T-helper 2 cell treated with Interferon-gamma antibody and Interleukin-4, amounts not matched to agents 100 ng/mL and 5 ng/mL, for 36 hours (primary cell): ENCODE measurements at regions not wholly inside any gene's neighbourhood (a gene's known extent, or its start where the extent isn't known, plus 50 kb on each side); places are given as distances from the start of the nearest gene placed in this dataset.

Experiments
- intact Hi-C: fragments of 100-400 bp; cut with micrococcal nuclease; formaldehyde crosslinking; loops from one replicate; pipeline ENCODE4 v1.15.1; 2023

DNA sequence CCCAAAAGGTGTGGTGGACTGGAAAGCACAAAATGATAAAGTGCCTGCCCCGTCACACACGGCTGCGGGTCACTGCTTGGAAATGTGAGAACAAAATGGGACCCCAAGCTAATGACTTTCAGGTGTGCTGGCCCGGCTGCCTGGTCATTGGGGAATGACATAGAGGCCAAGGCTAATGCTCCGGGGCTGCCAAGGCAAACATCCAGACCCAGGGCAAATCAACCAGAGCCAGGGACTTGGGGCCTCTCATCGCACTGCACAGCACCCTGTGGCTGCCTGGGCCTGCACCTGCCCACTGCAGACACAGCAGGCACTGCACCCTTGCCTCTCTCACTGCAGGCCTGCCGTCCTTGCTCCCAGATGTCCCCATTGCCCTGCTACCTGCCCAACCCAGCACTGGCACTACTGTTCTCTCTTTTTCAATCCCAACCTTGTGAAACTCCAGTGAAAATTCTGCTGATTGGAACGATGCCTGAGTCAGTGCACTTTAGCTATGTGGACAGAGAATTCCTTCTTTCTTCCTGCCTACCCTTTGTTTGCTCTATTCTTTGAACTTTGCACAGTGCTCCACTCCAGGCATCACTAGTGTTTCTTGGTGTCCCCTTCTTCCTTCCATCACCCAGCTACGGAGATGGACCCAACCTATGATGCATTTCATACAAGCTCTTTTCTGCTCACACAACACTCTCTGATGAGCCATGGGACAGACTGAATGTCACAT lies 849.5 kb downstream of the MAFB start:
- intact Hi-C loops: no loop called here

DNA sequence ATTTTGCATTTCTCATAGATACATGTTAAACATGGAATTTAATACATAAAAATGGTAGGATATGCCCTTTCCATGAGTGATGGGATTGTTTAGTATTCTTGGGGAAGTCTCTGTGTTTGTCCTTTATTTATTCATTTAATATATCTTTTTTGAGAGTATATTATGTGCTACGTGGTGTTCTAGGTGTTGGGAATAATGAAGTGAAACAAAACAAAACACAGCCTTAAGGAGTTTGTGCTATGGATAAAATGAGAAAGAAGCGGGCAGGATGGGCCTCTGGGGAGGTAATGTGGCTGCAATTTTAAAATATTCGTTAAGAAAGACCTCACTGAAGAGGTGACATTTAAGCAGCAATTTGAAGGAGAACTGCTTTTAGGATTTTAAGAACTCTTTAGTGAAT lies 851.5 kb downstream of the MAFB start:
- intact Hi-C loops: no loop called here

DNA sequence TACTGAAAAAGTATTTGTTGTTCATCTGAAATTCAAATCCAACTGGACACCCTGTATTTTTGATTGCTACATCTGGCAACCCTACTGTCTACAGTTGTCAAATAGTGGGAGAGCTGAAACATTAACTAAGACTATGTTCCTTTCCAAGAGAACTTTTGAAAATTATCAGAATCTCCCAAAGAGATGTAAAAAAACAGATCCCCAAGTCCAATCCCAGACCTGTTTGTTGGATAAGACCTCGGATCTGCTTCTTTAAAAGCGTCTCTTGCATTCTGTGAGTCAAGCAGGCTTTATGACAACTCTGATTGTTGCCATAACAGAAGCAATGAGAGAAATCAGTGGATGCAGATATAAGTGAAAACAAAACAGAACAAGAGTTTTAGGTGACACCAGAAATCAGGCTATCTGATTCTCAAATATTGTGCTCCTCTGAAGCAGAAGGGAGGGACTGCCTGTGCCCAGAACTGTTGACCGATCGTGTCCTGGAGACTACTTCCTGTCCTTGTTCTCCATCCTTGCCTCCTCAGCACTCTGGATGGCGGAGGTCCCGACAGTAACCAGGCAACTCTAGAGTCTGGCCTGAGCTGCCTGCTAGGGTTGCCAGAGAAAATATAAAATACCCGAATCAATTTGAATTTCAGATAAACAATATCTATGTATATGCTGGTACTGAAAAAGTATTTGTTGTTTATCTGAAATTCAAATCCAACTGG lies 853.8 kb downstream of the MAFB start:
- intact Hi-C loops: no loop called here

DNA sequence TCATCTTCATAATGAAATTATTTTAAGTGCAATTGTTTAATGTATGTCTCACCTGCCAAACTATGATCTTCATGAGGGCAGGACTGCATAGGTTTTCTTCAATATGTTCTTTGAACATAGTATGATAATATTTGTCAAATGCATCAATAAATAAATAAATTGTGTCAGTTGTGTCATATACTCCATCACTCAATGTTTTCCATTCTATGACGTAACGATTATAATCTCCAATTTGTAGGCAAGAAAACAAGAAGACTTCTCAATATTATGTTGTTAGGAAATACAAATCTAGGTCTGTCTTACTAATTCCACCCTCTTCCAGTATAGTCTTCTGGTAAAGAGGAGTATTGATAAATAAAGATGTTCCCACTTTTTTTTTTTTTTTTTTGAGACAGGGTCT lies 858.1 kb downstream of the MAFB start:
- intact Hi-C loops: no loop called here

DNA sequence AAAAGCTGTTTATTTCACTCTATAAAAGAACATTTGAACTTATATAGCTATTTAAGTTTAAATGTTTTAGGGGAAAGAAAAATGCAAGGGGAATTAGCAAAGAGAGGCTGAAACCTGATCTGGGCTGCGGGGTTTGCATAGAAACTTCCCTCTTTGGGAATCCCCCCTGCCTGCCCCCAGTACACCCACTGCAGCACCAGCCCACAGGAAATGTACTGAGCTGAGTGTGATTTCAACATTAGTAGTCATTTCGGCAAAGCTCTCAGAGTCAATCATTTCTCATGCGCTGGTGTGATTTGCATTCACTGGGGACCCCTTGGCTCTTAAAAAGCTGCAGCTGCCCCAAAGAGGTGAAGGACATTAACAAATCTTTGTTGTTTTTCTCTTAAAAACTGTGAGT lies 859.4 kb downstream of the MAFB start:
- intact Hi-C loops: loop anchor here (2.0 kb wide), 1 partner anchor 69 kb away; no protein-coding TSS in a partner anchor

DNA sequence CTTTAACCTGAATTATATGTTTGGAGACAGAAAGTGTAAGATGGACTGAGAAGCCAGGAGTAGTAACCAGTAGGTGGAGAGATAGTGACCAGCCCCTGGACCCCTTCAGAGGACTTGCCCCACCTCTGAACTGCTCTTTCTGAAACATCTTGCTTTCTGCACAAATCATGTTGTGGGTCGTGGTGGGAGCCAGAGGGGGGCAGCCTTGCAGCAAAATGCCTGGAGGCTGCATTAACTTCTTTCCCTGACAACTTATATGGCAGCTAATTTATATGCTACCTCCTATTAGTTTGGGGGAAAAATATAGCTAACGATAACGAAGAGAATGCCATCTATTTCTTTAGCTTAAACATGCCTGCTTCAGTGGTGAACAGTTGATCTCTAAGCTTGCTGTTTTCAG lies 859.8 kb downstream of the MAFB start:
- intact Hi-C loops: loop anchor here (2.0 kb wide), 1 partner anchor 68 kb away; no protein-coding TSS in a partner anchor

DNA sequence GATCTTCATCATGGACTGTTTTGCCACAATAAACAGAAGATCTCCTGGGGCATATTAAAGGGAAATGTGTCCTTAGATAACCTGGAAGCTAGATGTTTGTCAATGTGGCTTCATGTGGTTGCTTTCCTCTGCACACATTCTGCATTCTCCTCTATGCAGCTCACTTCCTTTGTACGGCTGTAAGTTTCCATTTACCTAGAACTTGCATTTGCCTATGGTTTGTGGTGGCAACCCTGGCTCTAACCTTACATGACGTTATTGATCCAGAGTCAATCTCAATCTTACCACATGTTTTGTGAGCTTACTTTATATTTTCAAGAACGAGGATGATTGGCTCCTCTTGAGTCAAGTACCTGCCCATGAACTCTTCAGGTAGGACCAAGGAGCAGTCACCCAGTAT lies 863.1 kb downstream of the MAFB start:
- intact Hi-C loops: no loop called here

- intact Hi-C loops: no loop called here
Measured at GRCh38 chr20:39825524-39825923, 863.4 kb downstream of the DHX35 start.

DNA sequence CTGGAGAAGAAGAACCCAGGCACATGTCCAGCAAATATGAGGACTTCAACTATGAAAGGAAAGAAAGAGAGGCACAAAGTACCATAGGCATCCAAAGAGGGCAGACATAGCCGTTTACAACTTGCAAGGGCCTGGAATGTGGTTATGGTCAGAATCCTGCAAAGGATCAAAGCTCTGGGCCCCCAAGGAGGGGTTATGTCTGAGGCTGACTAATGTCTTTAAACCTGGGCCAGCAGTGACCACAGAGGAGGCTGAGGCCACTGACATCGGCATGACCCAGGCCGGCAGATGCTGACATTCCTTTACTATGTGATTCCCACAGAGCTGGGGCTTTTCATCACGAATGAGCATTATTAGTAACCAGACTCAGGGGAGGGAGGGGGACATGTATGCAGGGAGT lies 861.1 kb downstream of the DHX35 start:
- intact Hi-C loops: no loop called here

DNA sequence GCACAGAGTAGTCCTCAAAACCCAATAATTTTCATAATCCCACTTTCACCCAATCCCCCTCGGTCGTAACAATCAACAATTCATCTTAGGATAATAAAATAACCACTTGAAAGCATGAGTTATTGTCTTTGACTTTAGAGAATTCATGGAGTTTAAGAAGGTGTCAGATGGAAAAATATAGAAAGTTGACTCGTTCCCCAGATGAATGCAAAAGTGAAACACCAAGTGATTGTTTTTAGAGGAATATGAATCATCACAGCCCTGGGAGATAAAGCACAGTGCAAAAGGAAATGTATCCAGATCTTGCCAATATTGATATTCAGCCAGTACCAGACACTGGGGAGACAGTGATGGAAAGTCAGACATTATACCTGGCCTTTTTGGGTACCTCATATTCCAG lies 860.5 kb downstream of the DHX35 start:
- intact Hi-C loops: no loop called here

GRCh38 chr20:39813190-39813829 lies 851.2 kb downstream of the DHX35 start:
- intact Hi-C loops: no loop called here

- intact Hi-C loops: no loop called here
Measured at GRCh38 chr20:39812116-39812515, 850.0 kb downstream of the DHX35 start.

- intact Hi-C loops: no loop called here
Measured at GRCh38 chr20:39810309-39810708, 848.2 kb downstream of the DHX35 start.

- intact Hi-C loops: no loop called here
Measured at GRCh38 chr20:39808613-39809012, 846.5 kb downstream of the DHX35 start.

DNA sequence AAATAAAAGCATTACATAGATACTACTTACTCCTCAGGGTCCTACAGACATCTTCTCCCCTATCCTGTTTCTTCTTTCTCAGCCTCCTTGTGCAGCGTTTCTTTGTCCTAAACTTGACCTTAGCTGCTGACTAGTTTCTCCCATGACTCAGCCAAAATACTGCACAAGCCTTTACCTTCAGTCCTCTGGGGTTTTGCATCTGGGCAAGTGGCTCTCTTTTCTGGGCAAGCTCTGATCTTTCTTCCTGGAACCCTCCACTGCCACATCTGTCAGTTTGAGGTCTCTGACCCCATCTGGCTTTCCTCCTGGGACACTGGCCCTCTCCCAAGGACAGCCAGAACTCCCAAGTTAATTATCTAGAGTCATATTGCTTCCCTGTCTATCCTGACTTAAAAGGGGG lies 838.4 kb downstream of the DHX35 start:
- intact Hi-C loops: no loop called here

GRCh38 chr20:39800111-39800510 lies 838.0 kb downstream of the DHX35 start:
- intact Hi-C loops: no loop called here

GRCh38 chr20:39799366-39799965 lies 837.3 kb downstream of the DHX35 start:
- intact Hi-C loops: no loop called here

GRCh38 chr20:39795401-39796272 lies 833.5 kb downstream of the DHX35 start:
- intact Hi-C loops: no loop called here

DNA sequence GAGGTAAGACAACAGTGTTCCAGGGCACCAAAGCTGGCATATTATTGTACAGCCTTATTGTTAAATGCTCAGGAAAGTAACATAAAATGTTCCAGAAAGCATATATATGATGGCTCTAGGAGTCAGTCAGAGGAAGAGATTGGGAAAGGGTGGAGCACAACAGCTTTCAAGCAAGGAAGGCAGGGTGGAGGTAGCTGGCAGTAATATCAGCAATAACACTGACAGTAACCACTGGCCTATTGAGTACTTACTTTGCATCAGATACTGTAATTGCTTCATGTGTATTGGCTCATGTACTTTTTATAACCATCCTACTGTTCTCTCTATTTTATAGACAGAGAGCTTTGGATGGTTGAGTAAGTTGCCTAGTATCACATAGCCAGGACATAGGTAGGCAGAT lies 830.2 kb downstream of the DHX35 start:
- intact Hi-C loops: no loop called here

GRCh38 chr20:39789411-39789810 lies 827.3 kb downstream of the DHX35 start:
- intact Hi-C loops: no loop called here

- intact Hi-C loops: no loop called here
Measured at GRCh38 chr20:39785252-39785917, 823.2 kb downstream of the DHX35 start.
